Midbrain (tissue), 1 donor: ENCODE measurements at regions not wholly inside any gene's neighbourhood (a gene's known extent, or its start where the extent isn't known, plus 50 kb on each side); places are given as distances from the start of the nearest gene placed in this dataset.

Experiments used
- DNase-seq: peaks from one replicate; lab custom pipeline; 2025; lab: John Stamatoyannopoulos, UW

DNA sequence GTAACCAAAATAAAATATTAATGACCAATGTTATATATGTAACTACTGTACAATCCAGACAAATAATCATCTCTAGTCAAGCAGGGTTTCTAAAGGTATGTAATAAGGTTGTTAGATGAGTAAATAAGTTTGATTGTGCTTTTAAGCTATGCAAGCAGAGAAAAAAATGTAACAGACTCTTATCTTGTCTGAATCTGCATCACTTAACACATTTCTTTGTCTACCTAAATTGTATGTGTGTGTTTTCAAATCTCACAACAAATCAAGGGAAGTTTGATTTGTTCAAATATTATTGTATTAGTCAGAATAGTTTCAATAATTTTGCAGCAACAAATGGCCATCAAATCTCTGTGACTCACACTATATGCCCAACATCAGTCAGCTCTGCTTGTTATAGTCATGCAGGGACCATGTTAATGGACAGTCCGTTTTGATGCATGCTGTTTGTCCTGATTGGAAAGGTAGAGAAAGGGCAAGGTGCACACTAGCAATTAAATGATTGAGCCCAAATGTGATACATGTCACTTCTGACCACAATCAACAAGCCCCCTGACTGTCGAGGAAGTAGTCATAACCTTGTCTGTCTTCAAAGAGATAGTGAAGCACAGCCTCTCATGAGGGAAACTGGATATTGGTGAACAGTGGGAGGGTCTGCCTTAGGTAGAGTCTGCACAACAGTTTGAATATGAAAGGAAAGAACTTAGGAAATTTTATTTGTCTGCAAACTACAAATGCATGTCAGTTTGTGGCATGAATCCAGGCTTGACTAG is 349.4 kb upstream of the SATB1 start:
- no peak for DNase-seq

GRCh38 chr3:18772699-18773305 is 347.7 kb upstream of the SATB1 start:
- DNase-seq, result no peak

DNA sequence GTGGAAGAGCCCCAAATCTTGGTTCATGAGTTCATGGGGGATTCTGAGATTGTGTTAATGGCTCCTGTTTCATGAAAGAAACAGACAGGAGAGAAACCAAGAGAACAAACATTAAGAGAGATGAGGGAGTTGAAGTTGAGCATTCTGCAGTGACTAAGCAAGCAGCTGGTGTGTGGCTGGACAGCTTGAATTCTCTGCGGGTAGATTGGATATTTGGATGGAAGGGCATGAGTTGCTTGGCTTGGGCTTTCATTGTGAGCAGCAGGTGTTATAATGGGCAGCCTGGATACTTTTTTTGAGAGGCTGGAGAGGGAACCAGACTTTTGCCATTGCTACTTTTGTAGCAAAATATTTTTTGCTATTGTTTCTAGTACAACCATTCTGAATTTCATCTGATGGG is 346.8 kb upstream of the SATB1 start:
- no peak for DNase-seq

- DNase-seq, result no peak
Measured at GRCh38 chr3:18770800-18771199, 345.7 kb upstream of the SATB1 start.

DNA sequence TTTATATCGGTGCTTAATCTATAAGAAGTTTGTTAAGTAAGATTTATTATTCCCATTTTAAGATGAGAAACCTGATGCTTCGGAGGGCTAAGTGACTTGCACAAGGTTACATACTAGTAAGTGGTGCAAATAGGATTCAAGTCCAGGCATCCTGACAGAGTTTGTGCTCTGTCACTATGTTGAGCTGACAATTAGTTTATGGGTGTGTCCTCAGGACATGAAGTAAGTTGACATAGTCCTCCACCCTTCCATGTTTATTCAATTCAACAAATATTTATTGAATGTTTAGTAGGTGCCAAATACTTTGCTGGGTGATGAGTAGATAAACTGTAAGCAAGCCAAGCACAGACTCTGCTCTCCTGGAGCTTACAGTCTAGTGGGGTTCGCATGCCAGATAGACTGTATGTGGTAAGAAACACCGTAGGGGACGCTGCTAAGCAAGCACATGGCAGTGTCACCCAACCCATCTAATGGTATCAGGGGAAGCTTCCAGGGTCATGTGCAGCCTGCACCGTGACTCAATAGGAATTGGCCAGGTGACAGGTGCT is 342.7 kb upstream of the SATB1 start:
- DNase-seq, result no peak

DNA sequence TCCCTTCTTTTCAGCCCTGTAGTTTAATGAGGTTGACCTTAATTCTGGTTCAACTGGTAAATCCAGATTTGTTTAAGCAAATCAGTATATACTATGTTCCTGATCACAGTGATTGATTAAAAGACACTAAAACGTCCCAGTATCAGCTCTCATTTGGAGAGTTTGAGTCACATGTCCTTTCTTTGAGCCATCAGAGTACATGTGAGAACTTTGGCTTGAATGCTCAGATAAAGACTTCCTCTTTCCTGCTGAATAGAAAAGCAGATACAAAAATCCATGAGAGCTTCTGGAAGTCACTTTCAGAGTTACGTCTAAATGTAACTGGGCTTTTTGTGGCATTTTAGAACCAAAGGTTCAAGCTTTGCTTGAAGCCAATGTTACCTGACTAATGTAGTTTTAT is 341.8 kb upstream of the SATB1 start:
- no peak for DNase-seq

DNA sequence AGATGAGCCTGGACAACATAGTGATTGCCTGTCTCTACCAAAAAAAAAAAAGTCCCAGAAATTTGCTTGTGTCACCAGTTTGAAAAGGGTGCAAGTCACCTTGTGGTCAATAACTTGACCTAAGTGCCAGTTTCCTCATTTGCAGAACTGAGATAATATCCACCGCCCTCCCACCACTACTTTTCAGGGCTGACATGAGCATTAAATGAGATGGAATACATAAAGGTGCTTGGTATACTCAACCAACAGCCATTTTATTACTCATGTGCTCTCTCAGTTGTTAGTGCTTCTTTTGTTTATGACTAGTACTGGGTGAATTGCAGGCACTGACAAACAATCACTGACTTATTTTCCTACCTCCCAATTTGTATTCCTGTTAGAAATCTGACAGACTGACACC is 340.5 kb upstream of the SATB1 start:
- no peak for DNase-seq

DNA sequence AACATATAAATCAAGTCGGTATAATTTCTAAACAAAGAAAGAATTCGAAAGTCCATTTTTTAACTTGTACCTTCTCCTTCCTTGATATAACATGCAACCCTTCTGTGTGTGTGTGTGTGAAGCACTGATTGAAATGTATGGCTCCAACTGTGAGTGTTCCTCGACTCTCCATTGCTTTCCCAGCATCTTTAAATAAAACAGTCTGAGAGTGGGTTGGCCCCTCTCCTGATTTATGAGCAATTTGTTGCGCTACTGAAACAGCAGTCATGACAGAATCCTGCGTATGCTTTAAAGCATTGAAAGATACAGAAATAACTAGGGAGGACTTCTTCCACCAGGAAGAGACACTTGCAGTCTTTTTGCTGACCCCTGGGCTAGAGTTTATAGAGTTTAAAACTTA is 340.0 kb upstream of the SATB1 start:
- DNase-seq, result no peak

- DNase-seq, result no peak
Measured at GRCh38 chr3:18761530-18761929, 336.4 kb upstream of the SATB1 start.

DNA sequence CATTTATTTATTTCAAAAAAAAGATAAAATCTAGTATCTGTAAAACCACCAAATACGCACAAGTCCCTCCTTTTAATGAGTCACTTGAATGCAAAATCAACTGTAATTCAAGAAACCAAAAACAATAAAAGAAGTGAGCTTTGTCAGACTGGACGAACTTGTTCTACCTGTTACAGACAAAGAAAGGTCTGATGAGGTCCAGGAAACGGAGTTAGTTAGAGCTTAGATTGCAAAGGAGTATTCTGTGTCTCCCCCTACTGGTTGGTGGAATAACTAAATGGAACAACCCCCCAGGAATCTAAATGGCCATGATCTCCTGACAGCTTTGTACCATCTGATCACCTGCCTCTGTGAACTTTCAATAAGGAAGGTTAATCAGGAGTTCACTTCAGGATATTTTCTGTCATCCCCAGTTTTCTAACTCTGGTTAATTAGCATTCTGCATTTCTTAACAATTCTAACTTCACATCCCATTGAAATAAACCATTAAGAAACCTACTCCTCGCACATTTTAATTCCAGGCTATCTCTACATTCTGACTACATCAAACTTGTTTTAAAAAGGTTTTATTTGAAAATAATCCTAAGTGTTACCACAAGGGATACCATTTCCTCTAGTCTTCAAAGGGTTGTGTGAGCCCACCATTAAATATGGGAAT is 333.0 kb upstream of the SATB1 start:
- DNase-seq, result peak; percentile 26

GRCh38 chr3:18757476-18757875 is 332.3 kb upstream of the SATB1 start:
- DNase-seq, result no peak

DNA sequence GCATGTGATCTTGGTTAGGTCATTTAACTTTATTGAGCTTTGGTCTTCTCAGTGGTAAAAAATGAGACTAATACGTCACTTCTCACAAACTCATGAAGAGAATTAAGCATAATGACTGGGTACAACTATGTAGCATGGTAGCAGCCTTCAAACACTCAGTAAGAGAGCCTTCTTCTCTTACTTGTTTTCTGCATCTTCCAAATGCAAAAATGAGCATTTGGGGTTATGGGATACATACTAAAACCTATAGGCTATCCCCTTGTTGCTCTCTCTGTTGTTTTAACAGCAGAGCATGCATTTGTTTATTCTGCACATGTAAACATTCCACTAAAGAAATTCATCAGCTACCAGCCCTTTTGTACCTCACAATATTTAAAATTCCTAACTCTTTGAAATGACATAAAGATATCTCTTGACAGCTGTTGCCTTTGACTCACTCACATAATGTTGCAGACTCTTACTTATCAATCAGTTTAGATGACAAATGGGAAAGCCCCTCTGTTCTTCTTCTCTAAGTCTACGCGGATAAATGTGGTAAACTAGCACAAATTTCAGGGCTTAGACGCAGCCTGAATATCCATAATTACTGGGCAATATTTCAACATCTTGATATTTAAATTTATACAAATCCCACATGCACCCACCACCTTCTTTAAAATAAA is 327.3 kb upstream of the SATB1 start:
- no peak for DNase-seq

DNA sequence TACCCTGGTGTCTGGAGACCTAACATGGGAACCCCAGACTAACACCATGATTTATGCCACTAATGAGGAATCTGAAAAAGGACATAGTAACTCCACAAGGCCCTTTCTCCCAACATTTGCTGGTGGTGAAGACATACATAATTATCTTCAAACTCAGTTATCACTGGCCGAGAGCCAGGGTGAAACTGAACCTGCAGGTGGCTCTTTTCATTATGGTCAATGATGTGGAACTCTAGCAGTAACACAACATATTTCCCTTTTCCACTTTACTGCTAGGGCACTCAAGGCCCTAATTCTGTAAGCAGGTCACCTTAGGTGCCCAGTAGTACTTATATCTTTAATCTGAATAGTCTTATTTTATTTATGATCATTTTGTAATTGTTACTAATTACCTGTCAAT is 326.4 kb upstream of the SATB1 start:
- no peak for DNase-seq

DNA sequence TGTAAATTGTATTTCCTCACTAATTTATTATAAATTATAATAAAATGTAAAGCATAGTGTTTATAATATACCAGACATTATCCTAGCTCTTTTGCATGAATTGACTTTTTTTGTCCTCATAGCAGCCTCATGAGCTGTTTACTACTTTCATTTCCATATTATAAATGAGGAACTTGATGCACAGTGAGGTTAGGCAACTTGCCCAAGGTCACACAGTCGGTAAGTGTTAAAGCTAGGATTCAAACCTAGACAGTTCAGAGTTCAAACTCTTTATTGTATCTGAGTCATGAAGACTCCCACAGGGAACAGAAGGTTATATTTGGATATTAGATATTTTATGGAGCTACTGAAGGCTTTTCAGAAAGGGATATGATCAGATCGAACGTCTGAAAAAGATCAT is 322.2 kb upstream of the SATB1 start:
- no peak for DNase-seq

GRCh38 chr3:18745472-18745871 is 320.3 kb upstream of the SATB1 start:
- no peak for DNase-seq

DNA sequence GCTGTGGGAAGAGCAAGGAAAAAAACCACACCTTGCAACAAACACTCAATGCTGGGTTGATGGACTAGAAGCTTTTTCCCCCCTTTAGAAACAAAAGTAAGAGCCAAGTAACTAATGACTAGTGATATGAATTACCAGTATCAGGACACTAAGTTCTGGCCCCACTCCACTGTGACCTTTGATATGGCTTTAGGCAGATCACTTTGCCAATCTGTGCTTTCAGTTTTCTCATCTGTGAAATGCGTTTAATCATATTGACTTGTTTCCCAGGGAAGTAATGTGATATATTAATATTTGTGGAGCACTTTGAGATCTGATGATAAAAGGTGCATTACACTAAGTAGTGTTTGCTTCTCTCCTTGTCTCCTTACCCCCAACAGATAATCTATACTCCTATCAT is 319.3 kb upstream of the SATB1 start:
- DNase-seq, result no peak

DNA sequence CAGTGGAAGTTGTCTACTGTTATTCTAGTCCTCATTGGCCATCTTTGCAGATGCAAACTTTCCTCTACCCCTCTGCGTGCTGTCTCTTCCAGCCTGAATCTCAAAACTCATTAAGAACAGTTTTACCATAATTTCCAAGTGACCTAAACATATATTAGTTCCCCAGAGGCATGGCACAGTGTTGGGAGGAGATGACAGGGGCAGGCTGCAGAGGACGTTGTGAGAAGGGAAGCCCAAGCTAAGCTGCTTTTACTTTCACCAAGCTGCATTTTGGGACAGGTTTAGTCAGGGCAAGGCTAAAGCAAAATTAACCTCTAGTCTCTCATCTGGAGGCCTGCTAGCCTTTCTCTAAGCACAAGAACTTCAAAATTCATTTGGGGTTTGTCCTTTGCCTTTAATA is 318.6 kb upstream of the SATB1 start:
- no peak for DNase-seq

- no peak for DNase-seq
Measured at GRCh38 chr3:18740631-18741583, 315.8 kb upstream of the SATB1 start.

DNA sequence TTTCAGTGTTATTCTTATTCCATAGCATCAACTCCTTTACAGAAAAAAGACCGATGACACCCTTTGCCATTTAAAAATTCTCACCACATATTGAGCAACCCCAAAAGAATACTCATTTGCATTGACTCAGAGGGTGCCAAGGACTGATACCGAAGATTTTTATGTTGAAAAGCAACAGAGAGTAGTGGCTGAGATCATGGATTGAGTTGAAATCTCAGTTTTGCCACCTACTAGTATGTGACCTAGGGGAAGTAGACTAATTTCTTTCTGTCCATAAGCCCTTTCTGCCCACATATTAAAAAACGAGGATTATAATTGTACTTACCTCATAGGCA is 313.9 kb upstream of the SATB1 start:
- DNase-seq, result no peak

DNA sequence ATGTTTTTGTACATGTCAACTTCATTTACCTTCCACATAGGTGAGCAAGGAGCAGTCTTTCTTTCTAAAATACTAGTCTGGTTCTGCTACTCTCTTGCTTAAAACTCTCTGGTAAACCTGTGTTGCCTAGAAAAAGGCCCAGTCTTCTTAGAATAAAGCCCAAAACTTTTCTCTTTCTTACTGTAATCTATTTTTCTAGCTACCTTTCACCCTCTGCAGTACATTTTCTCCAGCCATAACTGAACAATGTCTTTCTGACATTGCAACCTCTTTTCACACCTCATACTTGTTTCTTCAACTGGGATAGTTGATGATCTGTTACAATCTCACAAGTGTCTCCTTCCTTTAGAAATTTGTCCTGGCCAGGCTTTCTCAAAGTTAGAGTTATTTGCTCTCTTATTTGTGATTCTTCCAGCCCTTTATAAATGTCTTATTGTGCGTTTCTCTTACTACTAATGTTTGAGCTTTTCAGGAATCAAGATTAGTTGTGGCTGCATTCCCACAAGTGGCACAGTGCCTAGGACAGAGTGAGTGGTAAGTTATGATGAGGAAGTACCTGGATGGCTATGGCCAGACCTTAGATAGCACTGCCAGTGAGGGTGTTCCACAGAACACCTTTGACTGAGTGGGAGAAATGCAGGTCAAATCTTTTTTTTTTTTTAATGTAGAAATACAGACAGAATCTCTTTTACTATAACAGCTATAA is 313.4 kb upstream of the SATB1 start:
- DNase-seq, result no peak

- DNase-seq, result no peak
Measured at GRCh38 chr3:18735005-18735404, 309.9 kb upstream of the SATB1 start.
